Body of pancreas (tissue), 4 donors: ENCODE measurements at regions not wholly inside any gene's neighbourhood (a gene's known extent, or its start where the extent isn't known, plus 50 kb on each side); places are given as distances from the start of the nearest gene placed in this dataset.
"Not testable (repeated sequence)": the region's sequence is repeated elsewhere in the genome, so short reads cannot be mapped to it uniquely, and the experiment has no call there.

Source experiments
- ATAC-seq: fragments of 150-250 bp; one replicate; pipeline ENCODE4 v1.9.1; 2016
- DNase-seq, 4 donors: peaks; one replicate each; pipeline ENCODE4 v3.0.0-alpha.2; 2019
- H3K27ac ChIP-seq, 4 donors: fragments of 200-600 bp; sonication (generic); 1 replicate in 3 of 4; 2 replicates in 1 of 4; pipeline versions ENCODE4 v1.5.1 to v1.6.1; 2016 to 2019; ENCODE audit warnings: mild to moderate bottlenecking in 1 of 4, mixed read lengths in 1 of 4, moderate library complexity in 1 of 4
- H3K27me3 ChIP-seq, 2 donors: fragments of 200-600 bp; sonication (generic); one replicate each; pipeline ENCODE4 v1.6.0; 2016; ENCODE audit warnings: mild to moderate bottlenecking in 1 of 2
- H3K36me3 ChIP-seq, 2 donors: fragments of 200-600 bp; sonication (generic); replicated peaks in 1 of 2; 2 replicates each; pipeline ENCODE4 v1.5.1; 2016; ENCODE audit warnings: low read depth in 2 of 2; ENCODE audit not compliant: insufficient read depth in 1 of 2
- H3K4me1 ChIP-seq: fragments of 200-600 bp; sonication (generic); one replicate; pipeline ENCODE4 v1.6.0; 2016
- H3K4me3 ChIP-seq, 2 donors: fragments of 200-600 bp; sonication (generic); 1 replicate in 1 of 2; 2 replicates in 1 of 2; pipeline ENCODE4 v1.5.1; 2016 to 2019
- H3K9me3 ChIP-seq, 3 donors: fragments of 200-600 bp; sonication (generic); 1 replicate in 2 of 3; 2 replicates in 1 of 3; pipeline ENCODE4 v1.5.1; 2016
- CTCF ChIP-seq, 7 experiments: fragments of 450-650 bp in 4 of 7; fragments of 200-600 bp in 3 of 7; sonication (generic) in 3 of 7; IDR thresholded peaks; one replicate each; pipeline ENCODE4 v1.5.1; 2016 to 2019; ENCODE audit warnings: antibody characterized with exemption in 7 of 7
- POLR2A ChIP-seq, 3 donors: fragments of 450-650 bp; IDR thresholded peaks; one replicate each; pipeline ENCODE4 v1.6.1; 2016; ENCODE audit warnings: antibody characterized with exemption in 3 of 3, mild to moderate bottlenecking in 2 of 3
- whole genome bisulfite sequencing, 2 donors: methylation state at CpG; one replicate each; pipeline ENCODE4 v1.1.5; 2017; 5-methylcytosine and 5-hydroxymethylcytosine counted together
- intact Hi-C: fragments of 100-400 bp; cut with DNase I; formaldehyde crosslinking; loops from one replicate; pipeline ENCODE4 v1.15.1; 2023

GRCh38 chr11:49789787-49790186 lies 162.4 kb upstream of the OR4C13 start:
- 55% methylated on average over 2 of the region's 2 CpGs for WGBS, 2 donors
- ATAC-seq, H3K4me3 ChIP-seq, H3K27ac ChIP-seq, DNase-seq, H3K27me3 ChIP-seq, intact Hi-C loops, H3K9me3 ChIP-seq, H3K36me3 ChIP-seq: not testable (repeated sequence)
- H3K4me1 ChIP-seq, result peaks cover 12% of the 10 kb centered on the region

GRCh38 chr11:49798206-49798837 lies 153.9 kb upstream of the OR4C13 start:
- H3K27me3 ChIP-seq, ATAC-seq, intact Hi-C loops, H3K27ac ChIP-seq, H3K4me1 ChIP-seq, H3K9me3 ChIP-seq, DNase-seq, H3K36me3 ChIP-seq, H3K4me3 ChIP-seq: not testable (repeated sequence)
- WGBS, 2 donors, result 85% methylated on average over 19 of the region's 39 CpGs; no CpG with 5 or more reads in 1 of the 2 donors

GRCh38 chr11:49817705-49818430 lies 134.3 kb upstream of the OR4C13 start:
- ATAC-seq, H3K27me3 ChIP-seq, H3K36me3 ChIP-seq, H3K9me3 ChIP-seq, H3K27ac ChIP-seq, H3K4me3 ChIP-seq, H3K4me1 ChIP-seq, DNase-seq, intact Hi-C loops: not testable (repeated sequence)
- 82 to 90% methylated on average over 43 of the region's 43 CpGs for WGBS, 2 donors

GRCh38 chr11:49823188-49823587 lies 129.0 kb upstream of the OR4C13 start:
- DNase-seq, H3K9me3 ChIP-seq, H3K27ac ChIP-seq, intact Hi-C loops, H3K36me3 ChIP-seq, H3K4me1 ChIP-seq, H3K27me3 ChIP-seq, H3K4me3 ChIP-seq, ATAC-seq: not testable (repeated sequence)
- 71 to 84% methylated on average over 6 of the region's 6 CpGs for WGBS, 2 donors

GRCh38 chr11:49850541-49850940 lies 101.7 kb upstream of the OR4C13 start:
- H3K27me3 ChIP-seq, DNase-seq, H3K4me1 ChIP-seq, H3K27ac ChIP-seq, H3K36me3 ChIP-seq, intact Hi-C loops, H3K9me3 ChIP-seq, ATAC-seq, H3K4me3 ChIP-seq: not testable (repeated sequence)
- 79 to 90% methylated on average over 20 to 29 of the region's 29 CpGs for WGBS, 2 donors

- Histone ChIP-seq H3K27ac (no peak overlapping the region), H3K9me3 (no peaks in the 10 kb centered on the region), H3K4me1 (no peaks in the 10 kb centered on the region), H3K4me3 (no peak overlapping the region), H3K27me3 (no peaks in the 10 kb centered on the region), H3K36me3 (no peaks in the 10 kb centered on the region)
- WGBS, 2 donors, result 56 to 84% methylated on average over 11 to 29 of the region's 31 CpGs
- intact Hi-C loops, result no loop called here
- DNase-seq, result no peak
- no peak for ATAC-seq
- TF ChIP-seq POLR2A (IDR thresholded peaks at IDR 0.05) (no peak), CTCF (IDR thresholded peaks at IDR 0.05) (no peak)
Observed at GRCh38 chr11:49851511-49851910, 100.7 kb upstream of the OR4C13 start.

- TF ChIP-seq CTCF (IDR thresholded peaks at IDR 0.05) (no peak), POLR2A (IDR thresholded peaks at IDR 0.05) (no peak)
- DNase-seq, result peak in 1 of 4 donors; percentile 43
- no peak for ATAC-seq
- intact Hi-C loops, result no loop called here
- H3K36me3 ChIP-seq, result no peaks in the 10 kb centered on the region
- no peak overlapping the region for H3K4me3 ChIP-seq
- no peaks in the 10 kb centered on the region for H3K27me3 ChIP-seq
- H3K4me1 ChIP-seq, result no peaks in the 10 kb centered on the region
- no peak overlapping the region for H3K27ac ChIP-seq
- WGBS, 2 donors, result 35% methylated on average over 34 of the region's 35 CpGs; no CpG with 5 or more reads in 1 of the 2 donors
- no peaks in the 10 kb centered on the region for H3K9me3 ChIP-seq
Observed at GRCh38 chr11:49851971-49852389, 100.2 kb upstream of the OR4C13 start.
